HL-60 (cell line): ENCODE measurements at regions not wholly inside any gene's neighbourhood (a gene's known extent, or its start where the extent isn't known, plus 50 kb on each side); places are given as distances from the start of the nearest gene placed in this dataset.

Experiments
- TF ChIP-seq, protein P1 (sequence below): IDR thresholded peaks from 2 replicates; pipeline ENCODE4 v1.6.1; 2012; ENCODE audit warnings: low read depth; ENCODE audit not compliant: insufficient replicate concordance
- TF ChIP-seq, protein P2 (sequence below): IDR thresholded peaks from one replicate; pipeline ENCODE4 v1.5.1; 2011; ENCODE audit warnings: low read length, control low read depth, inconsistent platforms; ENCODE audit not compliant: insufficient read depth

DNA sequence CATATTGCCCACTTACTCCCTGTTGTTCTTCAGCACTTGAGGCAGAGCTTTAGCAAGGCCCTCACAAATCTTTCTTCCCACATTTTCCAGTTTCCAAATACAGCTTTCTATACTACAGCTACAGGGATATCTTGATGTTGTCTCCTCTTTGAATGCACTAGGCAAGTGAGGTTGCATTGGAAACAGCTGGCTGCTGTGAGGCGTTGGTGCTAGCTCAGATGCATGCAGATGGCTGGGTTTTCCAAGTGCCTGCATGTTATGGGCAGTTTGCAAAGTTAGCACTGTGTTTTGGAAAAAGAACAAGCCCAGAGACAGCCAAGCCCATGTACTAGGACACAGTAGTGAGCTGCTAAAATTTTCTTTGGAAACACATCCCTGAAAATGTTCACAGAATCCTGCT lies 315.1 kb upstream of the RASGEF1B start:
- TF ChIP-seq, protein P1, sequence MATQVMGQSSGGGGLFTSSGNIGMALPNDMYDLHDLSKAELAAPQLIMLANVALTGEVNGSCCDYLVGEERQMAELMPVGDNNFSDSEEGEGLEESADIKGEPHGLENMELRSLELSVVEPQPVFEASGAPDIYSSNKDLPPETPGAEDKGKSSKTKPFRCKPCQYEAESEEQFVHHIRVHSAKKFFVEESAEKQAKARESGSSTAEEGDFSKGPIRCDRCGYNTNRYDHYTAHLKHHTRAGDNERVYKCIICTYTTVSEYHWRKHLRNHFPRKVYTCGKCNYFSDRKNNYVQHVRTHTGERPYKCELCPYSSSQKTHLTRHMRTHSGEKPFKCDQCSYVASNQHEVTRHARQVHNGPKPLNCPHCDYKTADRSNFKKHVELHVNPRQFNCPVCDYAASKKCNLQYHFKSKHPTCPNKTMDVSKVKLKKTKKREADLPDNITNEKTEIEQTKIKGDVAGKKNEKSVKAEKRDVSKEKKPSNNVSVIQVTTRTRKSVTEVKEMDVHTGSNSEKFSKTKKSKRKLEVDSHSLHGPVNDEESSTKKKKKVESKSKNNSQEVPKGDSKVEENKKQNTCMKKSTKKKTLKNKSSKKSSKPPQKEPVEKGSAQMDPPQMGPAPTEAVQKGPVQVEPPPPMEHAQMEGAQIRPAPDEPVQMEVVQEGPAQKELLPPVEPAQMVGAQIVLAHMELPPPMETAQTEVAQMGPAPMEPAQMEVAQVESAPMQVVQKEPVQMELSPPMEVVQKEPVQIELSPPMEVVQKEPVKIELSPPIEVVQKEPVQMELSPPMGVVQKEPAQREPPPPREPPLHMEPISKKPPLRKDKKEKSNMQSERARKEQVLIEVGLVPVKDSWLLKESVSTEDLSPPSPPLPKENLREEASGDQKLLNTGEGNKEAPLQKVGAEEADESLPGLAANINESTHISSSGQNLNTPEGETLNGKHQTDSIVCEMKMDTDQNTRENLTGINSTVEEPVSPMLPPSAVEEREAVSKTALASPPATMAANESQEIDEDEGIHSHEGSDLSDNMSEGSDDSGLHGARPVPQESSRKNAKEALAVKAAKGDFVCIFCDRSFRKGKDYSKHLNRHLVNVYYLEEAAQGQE = no peak
- TF ChIP-seq, protein P2, sequence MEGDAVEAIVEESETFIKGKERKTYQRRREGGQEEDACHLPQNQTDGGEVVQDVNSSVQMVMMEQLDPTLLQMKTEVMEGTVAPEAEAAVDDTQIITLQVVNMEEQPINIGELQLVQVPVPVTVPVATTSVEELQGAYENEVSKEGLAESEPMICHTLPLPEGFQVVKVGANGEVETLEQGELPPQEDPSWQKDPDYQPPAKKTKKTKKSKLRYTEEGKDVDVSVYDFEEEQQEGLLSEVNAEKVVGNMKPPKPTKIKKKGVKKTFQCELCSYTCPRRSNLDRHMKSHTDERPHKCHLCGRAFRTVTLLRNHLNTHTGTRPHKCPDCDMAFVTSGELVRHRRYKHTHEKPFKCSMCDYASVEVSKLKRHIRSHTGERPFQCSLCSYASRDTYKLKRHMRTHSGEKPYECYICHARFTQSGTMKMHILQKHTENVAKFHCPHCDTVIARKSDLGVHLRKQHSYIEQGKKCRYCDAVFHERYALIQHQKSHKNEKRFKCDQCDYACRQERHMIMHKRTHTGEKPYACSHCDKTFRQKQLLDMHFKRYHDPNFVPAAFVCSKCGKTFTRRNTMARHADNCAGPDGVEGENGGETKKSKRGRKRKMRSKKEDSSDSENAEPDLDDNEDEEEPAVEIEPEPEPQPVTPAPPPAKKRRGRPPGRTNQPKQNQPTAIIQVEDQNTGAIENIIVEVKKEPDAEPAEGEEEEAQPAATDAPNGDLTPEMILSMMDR = no peak
